Mesothelial cell of epicardium (in vitro differentiated cells): ENCODE measurements at regions not wholly inside any gene's neighbourhood (a gene's known extent, or its start where the extent isn't known, plus 50 kb on each side); places are given as distances from the start of the nearest gene placed in this dataset.

Experiments used
- DNase-seq, 2 experiments: peaks; one replicate each; pipeline ENCODE4 v3.0.0; 2021; ENCODE audit warnings: low spot score in 2 of 2; ENCODE audit not compliant: unreplicated experiment in 2 of 2
- H3K27ac Mint-ChIP-seq: 2 replicates; pipeline ENCODE4 v1.8.0; 2021; ENCODE audit warnings: mixed read lengths
- H3K27me3 Mint-ChIP-seq: 2 replicates; pipeline ENCODE4 v1.8.0; 2021; ENCODE audit warnings: low read depth, mixed read lengths
- H3K36me3 Mint-ChIP-seq: 2 replicates; pipeline ENCODE4 v1.8.0; 2021; ENCODE audit warnings: mixed read lengths
- H3K4me1 Mint-ChIP-seq: 2 replicates; pipeline ENCODE4 v1.8.0; 2021; ENCODE audit warnings: mixed read lengths
- H3K4me3 Mint-ChIP-seq: 2 replicates; pipeline ENCODE4 v1.8.0; 2021; ENCODE audit warnings: mild to moderate bottlenecking, moderate library complexity, mixed read lengths
- H3K9me3 Mint-ChIP-seq: 2 replicates; pipeline ENCODE4 v1.8.0; 2021; ENCODE audit warnings: mixed read lengths
- CTCF ChIP-seq: fragments of 200-600 bp; sonication (generic); IDR thresholded peaks from one replicate; pipeline ENCODE4 v1.5.0; 2021; ENCODE audit warnings: antibody characterized with exemption; ENCODE audit not compliant: unreplicated experiment

GRCh38 chr1:64363111-64363510 is 106.8 kb upstream of the CACHD1 start:
- Mint-ChIP-seq H3K36me3 (no peaks in the 10 kb centered on the region), H3K27me3 (no peaks in the 10 kb centered on the region), H3K4me3 (no peak overlapping the region), H3K27ac (no peak overlapping the region), H3K9me3 (no peaks in the 10 kb centered on the region), H3K4me1 (peaks cover 7% of the 10 kb centered on the region)
- TF ChIP-seq CTCF = no peak
- DNase-seq = no peak

DNA sequence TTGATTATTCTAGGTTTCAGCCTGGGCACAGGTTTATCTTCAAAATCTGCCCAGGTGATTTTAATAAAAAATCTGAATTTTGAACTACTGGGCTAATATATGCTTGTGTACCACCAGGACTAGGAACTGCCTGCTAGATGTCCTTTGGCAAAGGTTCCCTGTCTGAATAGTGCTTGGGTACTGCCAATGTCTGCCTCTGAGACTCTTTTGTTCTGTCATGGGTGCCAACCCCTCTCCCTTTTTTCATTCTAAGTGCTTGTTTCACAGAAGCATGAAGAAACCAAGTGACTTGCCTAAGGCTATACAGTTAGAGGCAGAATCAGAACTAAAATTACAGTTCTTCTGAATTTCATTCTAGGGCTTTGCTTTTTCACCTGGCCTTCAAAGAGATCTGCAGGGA is 106.3 kb upstream of the CACHD1 start:
- Mint-ChIP-seq H3K27ac (no peak overlapping the region), H3K4me3 (no peak overlapping the region), H3K36me3 (no peaks in the 10 kb centered on the region), H3K9me3 (peaks cover under 1% of the 10 kb centered on the region), H3K4me1 (peaks cover 4% of the 10 kb centered on the region), H3K27me3 (no peaks in the 10 kb centered on the region)
- no peak for DNase-seq
- no peak for TF ChIP-seq CTCF

DNA sequence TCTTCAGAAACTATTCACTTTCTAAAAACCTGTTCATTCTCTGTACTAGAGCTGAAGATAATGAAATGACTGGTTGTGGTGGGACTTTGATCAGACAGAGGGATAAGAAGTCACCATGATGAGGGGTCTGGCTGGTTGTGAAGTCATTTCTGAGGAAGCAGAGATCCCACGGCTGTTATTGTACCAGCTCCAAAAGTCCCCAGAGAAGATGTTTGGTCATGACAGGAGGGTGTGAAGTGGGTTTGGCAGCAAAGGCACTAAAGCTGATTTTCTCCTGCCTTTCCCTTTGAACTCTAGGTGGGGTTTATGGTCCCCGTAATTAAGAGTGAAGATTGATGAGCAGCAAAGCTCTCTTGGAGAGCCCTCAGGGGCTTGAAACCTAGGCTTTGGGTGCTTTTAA is 103.1 kb upstream of the CACHD1 start:
- no peak overlapping the region for H3K4me3 Mint-ChIP-seq
- DNase-seq = no peak
- H3K27ac Mint-ChIP-seq = no peak overlapping the region
- no peaks in the 10 kb centered on the region for H3K36me3 Mint-ChIP-seq
- peaks cover 8% of the 10 kb centered on the region for H3K9me3 Mint-ChIP-seq
- H3K4me1 Mint-ChIP-seq = no peaks in the 10 kb centered on the region
- H3K27me3 Mint-ChIP-seq = no peaks in the 10 kb centered on the region
- TF ChIP-seq CTCF = no peak

- Mint-ChIP-seq H3K27me3 (no peaks in the 10 kb centered on the region), H3K27ac (no peak overlapping the region), H3K4me3 (no peak overlapping the region), H3K36me3 (no peaks in the 10 kb centered on the region), H3K4me1 (no peaks in the 10 kb centered on the region), H3K9me3 (peaks cover 8% of the 10 kb centered on the region)
- TF ChIP-seq CTCF = no peak
- DNase-seq = no peak
Measured at GRCh38 chr1:64368344-64368743, 101.6 kb upstream of the CACHD1 start.

DNA sequence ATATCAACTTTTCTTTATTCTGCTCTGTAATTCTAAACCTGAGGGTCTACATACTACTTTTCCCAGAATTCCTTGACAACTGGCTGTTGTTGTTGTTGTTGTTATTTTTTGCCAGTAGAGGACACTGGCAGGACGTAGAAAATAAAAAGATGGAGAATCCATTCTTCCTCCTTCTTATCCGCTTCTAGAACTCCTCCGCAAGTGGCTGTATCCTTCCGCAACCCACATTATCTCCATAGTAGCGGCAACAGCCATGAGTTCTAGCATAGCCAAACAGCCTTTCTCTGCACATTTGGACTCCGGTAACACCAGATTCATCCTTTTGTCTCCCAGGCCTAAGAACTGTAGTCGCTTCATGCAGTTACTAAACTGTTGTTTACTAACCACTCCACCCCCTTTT is 91.1 kb upstream of the CACHD1 start:
- Mint-ChIP-seq H3K9me3 (peaks cover 16% of the 10 kb centered on the region), H3K4me3 (no peak overlapping the region), H3K36me3 (peaks cover 1% of the 10 kb centered on the region), H3K27me3 (peaks cover 2% of the 10 kb centered on the region), H3K4me1 (no peaks in the 10 kb centered on the region), H3K27ac (no peak overlapping the region)
- no peak for TF ChIP-seq CTCF
- no peak for DNase-seq
